ENCODE measurements at regions not wholly inside any gene's neighbourhood (a gene's known extent, or its start where the extent isn't known, plus 50 kb on each side); places are given as distances from the start of the nearest gene placed in this dataset.

DNA sequence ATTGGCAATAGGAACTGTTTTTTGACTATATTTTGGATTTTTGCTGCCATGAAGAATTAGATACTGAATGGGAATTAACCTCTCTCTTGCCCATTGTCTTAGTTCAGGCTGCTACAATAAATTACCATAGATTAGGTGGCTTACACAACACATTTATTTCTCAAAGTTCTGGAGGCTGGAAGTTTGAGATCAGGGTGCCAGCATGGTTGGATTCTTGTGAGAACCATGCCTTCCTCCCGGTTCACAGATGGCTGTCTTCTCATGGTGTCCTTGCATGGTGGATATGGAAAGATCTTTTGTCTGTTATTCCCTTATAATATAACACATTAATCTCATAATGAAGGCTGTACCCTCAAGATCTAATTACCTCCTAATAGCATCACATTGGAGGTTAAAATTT is 836.4 kb downstream of the SLC4A3 start:
- H3K4me3 Mint-ChIP-seq, result no peak overlapping the region
- TF ChIP-seq, protein P1, sequence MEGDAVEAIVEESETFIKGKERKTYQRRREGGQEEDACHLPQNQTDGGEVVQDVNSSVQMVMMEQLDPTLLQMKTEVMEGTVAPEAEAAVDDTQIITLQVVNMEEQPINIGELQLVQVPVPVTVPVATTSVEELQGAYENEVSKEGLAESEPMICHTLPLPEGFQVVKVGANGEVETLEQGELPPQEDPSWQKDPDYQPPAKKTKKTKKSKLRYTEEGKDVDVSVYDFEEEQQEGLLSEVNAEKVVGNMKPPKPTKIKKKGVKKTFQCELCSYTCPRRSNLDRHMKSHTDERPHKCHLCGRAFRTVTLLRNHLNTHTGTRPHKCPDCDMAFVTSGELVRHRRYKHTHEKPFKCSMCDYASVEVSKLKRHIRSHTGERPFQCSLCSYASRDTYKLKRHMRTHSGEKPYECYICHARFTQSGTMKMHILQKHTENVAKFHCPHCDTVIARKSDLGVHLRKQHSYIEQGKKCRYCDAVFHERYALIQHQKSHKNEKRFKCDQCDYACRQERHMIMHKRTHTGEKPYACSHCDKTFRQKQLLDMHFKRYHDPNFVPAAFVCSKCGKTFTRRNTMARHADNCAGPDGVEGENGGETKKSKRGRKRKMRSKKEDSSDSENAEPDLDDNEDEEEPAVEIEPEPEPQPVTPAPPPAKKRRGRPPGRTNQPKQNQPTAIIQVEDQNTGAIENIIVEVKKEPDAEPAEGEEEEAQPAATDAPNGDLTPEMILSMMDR (conservative IDR thresholded peaks at IDR 0.05), result no peak
- peaks cover 3% of the 10 kb centered on the region for H3K27me3 Mint-ChIP-seq (ENCODE audit: low read depth)
- H3K27ac Mint-ChIP-seq (ENCODE audit: unreplicated experiment), result no peak overlapping the region
- no peaks in the 10 kb centered on the region for H3K36me3 Mint-ChIP-seq (ENCODE audit: low read depth)
- no peaks in the 10 kb centered on the region for H3K9me3 Mint-ChIP-seq
- H3K4me1 Mint-ChIP-seq, result peaks cover 15% of the 10 kb centered on the region
- DNase-seq (ENCODE audit: low read depth, low spot score), result no peak

DNA sequence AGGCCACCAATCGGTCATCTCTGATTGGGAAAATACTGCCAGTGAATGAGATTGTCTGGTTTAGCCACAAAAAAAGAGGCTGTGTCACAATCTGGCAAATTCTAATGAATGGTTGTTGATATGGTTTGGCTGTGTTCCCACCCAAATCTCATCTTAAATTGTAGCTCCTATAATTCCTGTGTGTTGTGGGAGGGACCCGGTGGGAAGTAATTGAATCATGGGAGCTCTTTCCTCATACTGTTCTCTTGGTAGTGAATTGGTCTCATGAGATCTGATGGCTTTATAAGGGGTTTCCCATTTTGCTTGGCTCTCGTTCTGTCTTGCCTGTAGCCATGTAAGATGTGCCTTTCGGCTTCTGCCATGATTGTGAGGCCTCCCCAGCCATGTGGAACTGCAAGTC is 838.3 kb downstream of the SLC4A3 start:
- Mint-ChIP-seq H3K4me1 (peaks cover 16% of the 10 kb centered on the region), H3K9me3 (no peaks in the 10 kb centered on the region), H3K27me3 (ENCODE audit: low read depth) (peaks cover 3% of the 10 kb centered on the region), H3K36me3 (ENCODE audit: low read depth) (no peaks in the 10 kb centered on the region), H3K4me3 (no peak overlapping the region), H3K27ac (ENCODE audit: unreplicated experiment) (no peak overlapping the region)
- TF ChIP-seq, protein P1 (conservative IDR thresholded peaks at IDR 0.05), result no peak
- no peak for DNase-seq (ENCODE audit: low read depth, low spot score)

DNA sequence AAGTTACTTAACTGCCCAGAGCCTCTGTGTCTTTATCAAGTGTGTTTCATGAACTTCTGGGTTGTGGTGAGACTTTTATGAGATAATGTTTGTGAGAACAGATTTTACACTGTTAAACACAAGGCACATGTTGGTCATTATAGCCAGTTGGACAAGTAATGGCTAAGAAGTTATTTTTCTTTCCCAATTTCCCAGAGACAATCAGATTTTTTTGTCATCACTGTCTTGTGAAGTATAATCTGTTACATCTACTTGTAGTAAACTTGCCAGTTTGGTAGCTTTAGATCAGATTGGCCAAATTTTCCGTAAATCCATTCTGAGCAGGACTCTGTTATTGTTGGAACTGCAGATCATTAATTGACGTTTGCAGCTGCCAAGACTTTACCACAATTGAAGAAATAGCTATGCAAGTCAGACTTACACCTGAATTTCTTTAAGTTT is 838.8 kb downstream of the SLC4A3 start:
- TF ChIP-seq, protein P1 (conservative IDR thresholded peaks at IDR 0.05), result no peak
- Mint-ChIP-seq H3K36me3 (ENCODE audit: low read depth) (no peaks in the 10 kb centered on the region), H3K27me3 (ENCODE audit: low read depth) (peaks cover 3% of the 10 kb centered on the region)

DNA sequence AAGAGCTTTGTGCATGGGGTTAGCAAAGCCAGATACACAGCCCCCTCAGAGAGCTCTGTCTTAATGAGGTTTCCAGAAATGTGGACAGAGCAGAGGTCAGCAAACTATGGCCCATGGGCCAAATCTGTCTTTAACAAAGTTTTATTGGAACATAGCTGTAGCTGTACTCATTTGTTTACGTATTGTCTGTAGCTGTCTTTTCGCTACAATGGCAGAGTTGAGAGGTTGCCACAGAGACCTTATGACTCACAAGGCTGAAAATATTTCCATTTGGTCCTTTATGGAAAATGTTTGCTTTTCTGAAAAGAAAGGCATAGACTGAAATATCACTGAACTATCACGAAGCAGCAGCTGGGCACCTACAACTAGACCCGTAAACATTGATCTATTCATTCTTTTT is 841.8 kb downstream of the SLC4A3 start:
- no peak overlapping the region for H3K4me3 Mint-ChIP-seq
- TF ChIP-seq, protein P1 (conservative IDR thresholded peaks at IDR 0.05), result no peak
- H3K4me1 Mint-ChIP-seq, result peaks cover 12% of the 10 kb centered on the region
- H3K27me3 Mint-ChIP-seq (ENCODE audit: low read depth), result peaks cover 3% of the 10 kb centered on the region
- no peak overlapping the region for H3K27ac Mint-ChIP-seq (ENCODE audit: unreplicated experiment)
- H3K36me3 Mint-ChIP-seq (ENCODE audit: low read depth), result no peaks in the 10 kb centered on the region
- no peak for DNase-seq (ENCODE audit: low read depth, low spot score)
- no peaks in the 10 kb centered on the region for H3K9me3 Mint-ChIP-seq

More for the DNA sequence above, 838.8 kb downstream of the SLC4A3 start:
- Mint-ChIP-seq H3K27ac (ENCODE audit: unreplicated experiment) (no peak overlapping the region), H3K4me3 (no peak overlapping the region), H3K9me3 (no peaks in the 10 kb centered on the region), H3K4me1 (peaks cover 12% of the 10 kb centered on the region)
- DNase-seq (ENCODE audit: low read depth, low spot score), result no peak

DNA sequence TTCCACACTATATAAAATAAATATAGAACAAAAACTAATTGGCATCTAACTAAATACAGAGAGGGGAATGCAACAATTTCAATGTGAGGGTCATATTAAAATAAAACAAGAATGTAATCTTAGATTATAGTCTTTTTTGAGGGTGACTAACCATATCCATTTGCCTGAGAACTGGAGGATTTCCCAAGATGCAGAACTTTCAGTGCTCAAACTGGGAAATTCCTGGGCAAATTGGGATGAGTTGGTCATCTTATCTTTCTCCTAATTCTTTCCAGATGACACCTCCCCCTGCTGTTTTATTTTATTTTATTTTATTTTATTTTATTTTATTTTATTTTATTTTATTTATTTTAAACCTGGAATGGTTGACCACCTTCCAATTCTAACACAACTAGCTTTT is 846.2 kb downstream of the SLC4A3 start:
- no peaks in the 10 kb centered on the region for H3K27me3 Mint-ChIP-seq (ENCODE audit: low read depth)
- H3K4me1 Mint-ChIP-seq, result peaks cover 9% of the 10 kb centered on the region
- DNase-seq (ENCODE audit: low read depth, low spot score), result no peak
- H3K27ac Mint-ChIP-seq (ENCODE audit: unreplicated experiment), result no peak overlapping the region
- no peak overlapping the region for H3K4me3 Mint-ChIP-seq
- TF ChIP-seq, protein P1 (conservative IDR thresholded peaks at IDR 0.05), result no peak
- no peaks in the 10 kb centered on the region for H3K9me3 Mint-ChIP-seq
- no peaks in the 10 kb centered on the region for H3K36me3 Mint-ChIP-seq (ENCODE audit: low read depth)

DNA sequence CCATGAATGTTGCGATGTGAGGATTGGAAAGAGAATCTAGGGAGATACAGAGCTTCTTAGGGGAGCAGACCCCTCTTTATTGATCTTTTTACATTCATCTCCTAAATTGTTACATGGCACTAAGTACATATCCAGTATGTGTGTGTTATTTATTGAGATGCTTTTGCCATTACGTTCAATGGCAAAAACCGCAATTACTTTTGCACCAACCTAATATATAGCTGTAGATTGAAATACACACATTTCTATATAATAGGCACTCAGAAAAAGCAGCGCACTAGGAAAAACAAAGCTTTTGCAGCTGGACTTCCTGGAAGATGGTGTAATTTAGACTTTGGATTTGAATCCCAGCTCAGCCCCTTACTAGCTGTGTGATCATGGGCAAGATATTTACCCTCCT is 849.4 kb downstream of the SLC4A3 start:
- H3K4me3 Mint-ChIP-seq, result no peak overlapping the region
- no peaks in the 10 kb centered on the region for H3K27me3 Mint-ChIP-seq (ENCODE audit: low read depth)
- no peaks in the 10 kb centered on the region for H3K9me3 Mint-ChIP-seq
- no peak for DNase-seq (ENCODE audit: low read depth, low spot score)
- no peaks in the 10 kb centered on the region for H3K4me1 Mint-ChIP-seq
- no peak overlapping the region for H3K27ac Mint-ChIP-seq (ENCODE audit: unreplicated experiment)
- TF ChIP-seq, protein P1 (conservative IDR thresholded peaks at IDR 0.05), result no peak
- no peaks in the 10 kb centered on the region for H3K36me3 Mint-ChIP-seq (ENCODE audit: low read depth)
